NCI-H345 (cell line): ENCODE measurements at regions not wholly inside any gene's neighbourhood (a gene's known extent, or its start where the extent isn't known, plus 50 kb on each side); places are given as distances from the start of the nearest gene placed in this dataset.
A peak's percentile ranks its signal among the peaks of the same experiment; 100 is the strongest.

Experiments
- DNase-seq: peaks from one replicate; lab custom pipeline; 2025; lab: John Stamatoyannopoulos, UW

DNA sequence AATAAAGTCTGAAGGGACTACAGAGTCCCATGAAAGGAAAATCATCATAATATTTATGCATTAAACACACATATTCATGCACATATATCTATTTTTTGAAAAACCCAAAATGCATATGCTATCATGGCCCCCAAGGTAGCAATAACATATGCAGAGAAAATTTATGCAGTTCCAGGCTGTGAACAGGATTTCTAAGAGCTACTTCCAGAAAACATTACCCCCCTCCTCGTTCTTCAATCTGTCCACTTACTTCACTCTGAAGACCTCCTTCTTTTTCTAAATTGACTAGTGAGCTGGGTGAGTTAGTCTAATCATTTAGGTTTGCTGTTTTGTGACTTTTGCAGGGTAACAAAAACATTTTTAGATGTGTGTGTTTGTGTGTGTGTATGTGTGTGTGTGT is 376.4 kb upstream of the ZEB2 start:
- no peak for DNase-seq

DNA sequence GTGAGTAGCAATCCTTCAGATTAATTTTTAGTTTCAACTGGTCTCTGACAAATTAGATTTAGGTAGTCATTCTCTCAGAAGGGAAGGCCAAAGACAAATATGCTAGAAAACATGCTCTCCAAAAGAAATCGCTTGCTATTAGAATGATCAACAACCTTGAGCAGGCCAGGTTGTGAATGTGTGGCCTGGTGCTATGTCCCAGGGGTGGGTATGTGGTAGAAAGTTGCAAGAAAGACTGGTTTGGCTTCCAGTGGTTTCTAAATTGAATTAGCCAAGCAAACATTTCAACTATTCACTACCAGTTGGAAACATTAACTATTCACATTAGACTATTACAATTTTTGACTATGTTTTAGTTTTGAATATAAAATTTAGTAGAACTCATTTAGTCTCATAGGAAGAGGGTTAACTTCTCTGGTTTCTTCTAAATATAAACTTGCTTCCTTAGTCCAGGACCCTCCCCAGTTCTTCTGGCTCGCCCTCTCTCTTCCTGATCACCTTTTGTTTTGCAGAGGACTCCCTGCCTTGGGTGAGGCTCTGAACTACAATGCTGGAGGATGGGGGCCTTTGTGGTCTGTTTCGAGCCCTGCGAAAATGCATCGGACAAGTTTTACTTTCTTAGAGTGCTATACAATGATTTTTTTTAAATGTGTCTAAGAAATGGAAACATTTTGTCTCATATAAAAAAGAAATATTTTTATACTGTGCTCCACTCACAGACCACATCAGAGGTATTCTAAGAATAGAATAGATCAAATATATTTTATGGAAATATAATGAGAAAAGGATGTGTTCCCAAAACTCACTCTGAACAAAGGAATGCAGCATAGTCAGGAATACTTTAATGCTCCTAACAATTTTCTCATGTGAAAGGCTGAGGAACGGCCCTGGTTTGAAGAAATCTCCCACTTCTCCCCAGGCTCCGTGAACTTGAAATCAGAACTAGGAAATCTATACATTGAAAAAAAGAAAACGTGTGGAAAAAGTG is 375.0 kb upstream of the ZEB2 start:
- DNase-seq: no peak

DNA sequence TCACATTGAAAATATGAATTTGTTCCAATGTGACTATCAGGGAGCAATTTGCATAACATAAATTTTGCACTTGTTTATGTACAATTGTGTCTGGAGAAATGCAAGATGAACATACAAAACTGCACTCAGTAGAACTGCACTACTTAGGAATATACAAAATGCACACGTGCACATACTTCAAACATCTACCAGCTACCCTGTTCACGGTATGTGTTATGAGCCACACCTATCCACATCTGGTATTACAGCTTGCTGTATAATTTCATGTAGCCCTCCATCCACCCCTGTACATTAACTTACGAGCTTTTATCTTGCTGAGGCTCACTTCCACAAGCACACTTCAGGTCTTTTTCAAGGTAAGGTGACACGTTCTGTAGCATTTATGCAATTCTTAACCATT is 373.5 kb upstream of the ZEB2 start:
- DNase-seq: no peak

DNA sequence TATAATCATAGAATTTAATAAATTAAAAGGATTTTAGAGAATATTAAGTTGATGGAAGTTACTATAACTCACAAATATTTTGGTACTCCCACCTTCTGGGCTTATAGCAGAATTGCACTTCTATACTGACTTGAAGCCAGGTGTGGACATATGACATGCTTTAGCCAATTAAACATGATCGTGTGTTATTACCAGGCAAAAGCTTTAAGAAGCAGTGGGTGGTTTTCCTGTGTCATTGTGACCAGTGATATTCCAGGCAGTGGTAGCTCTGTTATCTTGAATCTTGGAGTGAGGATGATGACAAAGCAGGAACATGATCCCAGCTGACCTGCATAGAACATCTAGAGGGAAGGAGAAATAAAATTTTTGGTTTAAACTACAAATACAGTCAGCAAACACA is 370.9 kb upstream of the ZEB2 start:
- DNase-seq: peak; percentile 16

DNA sequence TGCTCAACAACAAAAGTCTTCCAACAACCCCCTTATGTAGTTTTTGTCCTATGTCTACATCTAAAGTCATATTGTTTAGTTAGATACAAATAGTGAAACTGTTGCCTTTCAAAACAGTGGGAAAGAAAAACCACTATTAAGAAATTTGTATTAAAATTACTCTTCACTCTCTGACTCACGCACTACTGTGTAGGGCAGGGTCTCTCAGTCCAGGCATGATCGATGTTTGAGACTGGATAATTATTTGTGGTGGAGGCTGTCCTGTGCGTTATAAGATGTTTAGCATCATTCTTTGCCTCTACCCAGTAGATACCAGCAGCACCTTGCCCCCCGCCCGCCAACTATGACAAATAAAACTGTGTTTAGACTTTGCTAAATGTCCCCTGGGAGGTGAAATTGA is 369.4 kb upstream of the ZEB2 start:
- no peak for DNase-seq

DNA sequence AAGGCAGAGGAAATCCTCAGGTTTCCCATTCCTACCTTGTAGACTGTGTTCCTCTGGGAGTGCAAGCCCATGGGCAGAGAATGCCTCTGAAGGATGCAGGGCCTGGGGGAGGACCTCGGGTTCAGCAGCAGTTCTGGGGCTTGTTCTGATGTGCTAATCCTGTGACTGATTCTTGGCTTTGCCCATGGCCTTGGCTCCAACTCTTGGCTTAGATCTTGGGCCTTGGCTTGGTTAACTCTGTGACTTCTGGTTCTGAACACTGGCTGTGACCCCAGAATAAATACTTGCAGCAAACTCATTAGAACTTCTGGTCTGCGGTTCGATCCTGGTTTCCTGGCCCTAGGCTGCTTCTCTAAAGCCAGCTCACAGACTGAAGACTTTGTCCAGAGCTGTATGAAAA is 366.9 kb upstream of the ZEB2 start:
- no peak for DNase-seq

DNA sequence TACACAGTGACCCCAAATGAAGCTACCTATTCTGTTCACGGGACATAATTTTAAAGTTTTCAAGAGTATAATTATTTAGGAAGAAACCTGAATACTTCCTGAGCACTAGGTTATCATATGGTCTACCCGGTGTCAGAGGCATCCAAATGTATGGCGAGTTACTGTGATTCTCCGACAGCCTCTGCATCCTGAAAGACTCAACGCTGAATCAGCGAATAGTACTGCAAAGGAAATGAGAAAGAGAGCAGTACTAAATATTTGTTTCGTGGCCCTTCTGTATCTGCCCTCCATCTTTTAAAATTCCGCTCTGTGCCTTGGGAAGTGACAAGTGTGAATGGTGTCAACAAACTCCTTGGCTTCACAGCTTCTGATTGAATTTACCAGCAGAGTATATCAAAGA is 358.0 kb upstream of the ZEB2 start:
- no peak for DNase-seq

DNA sequence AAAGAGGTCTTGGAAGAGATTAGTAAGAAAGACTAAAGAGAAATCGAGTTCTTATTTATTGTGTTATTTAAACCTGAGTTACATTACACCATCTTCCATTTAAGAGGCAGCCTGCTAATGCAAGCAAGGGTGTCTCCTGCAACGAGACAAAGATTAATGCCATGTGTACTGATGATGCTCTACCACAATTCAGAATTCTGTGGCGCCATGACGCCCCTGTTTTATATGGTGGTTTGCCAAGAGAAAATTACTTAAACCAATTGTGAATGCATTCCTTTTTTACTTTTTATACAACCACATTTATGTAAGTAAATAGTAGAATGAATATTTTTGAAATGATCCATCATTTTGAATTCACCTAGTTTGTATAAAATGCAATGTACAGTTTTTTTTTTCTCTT is 356.1 kb upstream of the ZEB2 start:
- no peak for DNase-seq

DNA sequence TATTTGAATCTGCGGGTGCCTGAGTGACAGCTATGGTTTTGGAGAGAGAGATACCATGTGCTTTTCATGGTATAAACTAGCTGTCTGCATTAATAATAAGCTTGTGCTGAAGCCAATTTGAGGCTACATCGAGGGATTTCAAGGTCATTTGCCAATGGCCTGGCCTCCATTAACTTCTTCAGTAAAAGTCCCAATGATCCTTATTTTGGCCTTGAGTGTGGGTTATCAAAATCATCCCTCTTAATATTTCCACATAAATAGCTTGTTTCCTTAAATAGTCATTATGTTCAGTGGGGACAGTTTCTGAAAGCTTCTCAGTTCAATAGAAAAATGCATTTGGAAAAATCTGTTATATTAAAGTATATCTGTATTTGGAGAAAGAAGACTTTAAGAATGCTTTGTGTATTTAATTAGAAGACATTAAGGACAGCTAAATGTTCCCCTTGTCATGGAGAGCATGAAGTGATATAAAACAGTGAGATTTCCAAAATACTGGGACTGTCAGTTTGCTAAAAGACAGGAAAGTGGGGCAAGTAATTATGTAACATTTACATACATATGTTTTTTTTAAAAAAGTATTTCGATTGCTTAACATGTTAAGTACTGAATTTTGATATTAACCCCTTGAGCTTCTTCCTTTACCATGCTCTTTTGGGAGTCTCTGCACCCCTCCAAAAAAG is 355.5 kb upstream of the ZEB2 start:
- no peak for DNase-seq

DNA sequence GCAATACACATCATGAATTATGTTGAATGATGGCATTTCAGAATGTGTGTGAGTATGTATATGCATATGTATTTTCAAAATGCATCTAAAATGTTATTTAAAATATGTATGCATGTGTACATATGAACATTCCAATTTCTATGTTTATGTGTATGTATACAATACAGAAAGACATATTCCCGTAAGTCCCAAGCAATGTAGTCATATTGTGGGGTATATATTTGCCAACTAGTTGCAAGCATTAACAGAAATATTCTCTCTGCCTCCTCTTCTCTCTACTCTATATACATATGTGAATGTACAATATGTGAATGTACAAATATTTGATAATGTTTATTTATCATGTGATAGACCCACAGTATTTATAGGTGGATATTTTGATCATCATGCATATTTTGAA is 345.8 kb upstream of the ZEB2 start:
- no peak for DNase-seq

DNA sequence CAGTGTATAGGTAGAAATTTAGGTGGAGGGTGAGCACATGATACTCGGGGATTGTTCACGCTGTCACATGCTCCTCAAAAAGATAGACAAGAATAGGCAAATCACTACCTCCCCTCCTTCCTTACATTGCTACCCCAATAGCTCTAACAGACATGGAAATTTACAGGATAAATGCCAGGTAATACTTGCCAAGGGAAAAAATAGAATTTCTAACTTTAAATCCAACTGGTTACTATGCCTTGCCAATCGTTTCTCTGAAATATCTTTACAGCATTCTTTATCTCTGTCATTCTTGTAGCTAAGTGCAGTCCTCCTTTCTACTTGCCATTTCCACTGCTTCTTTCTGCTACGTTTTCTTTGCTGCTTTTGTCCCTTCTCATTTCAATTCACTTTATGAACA is 339.8 kb upstream of the ZEB2 start:
- no peak for DNase-seq

DNA sequence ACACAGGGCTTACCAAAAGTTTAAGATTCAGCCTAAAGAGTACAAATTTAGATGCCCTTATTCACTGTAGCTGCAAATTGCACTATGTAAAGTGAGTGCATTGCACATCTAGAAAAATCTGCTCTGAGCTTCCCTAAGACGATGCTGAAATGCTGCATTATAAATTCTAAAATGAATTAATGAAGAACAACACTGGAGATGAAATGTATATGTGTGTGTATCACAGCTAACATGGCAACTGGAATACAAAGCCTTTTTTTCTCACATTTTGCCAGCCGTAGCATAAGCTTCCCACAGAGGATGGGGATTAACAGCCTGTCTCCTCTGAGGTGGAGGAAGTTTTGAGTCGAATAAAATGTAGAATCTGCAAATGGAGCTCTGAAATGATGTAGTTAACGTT is 338.3 kb upstream of the ZEB2 start:
- no peak for DNase-seq

DNA sequence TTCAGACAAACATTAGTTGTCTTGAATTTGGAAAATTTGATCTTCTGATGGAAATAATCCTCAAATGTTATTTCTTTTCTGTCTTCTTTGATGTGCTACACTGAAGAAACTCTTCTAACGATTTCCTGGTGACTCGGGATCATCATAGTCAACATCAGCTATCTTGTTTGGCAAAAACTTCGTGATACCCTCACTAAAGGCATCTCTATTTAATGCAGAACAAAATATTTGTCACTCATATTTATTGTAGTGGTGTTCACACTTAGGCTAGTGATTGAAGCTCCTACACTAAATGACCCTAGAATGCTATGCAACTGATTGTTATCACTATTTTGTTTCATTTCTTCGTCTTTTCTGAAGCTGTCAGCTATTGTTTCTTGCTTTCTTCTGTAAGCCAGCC is 334.7 kb upstream of the ZEB2 start:
- no peak for DNase-seq

DNA sequence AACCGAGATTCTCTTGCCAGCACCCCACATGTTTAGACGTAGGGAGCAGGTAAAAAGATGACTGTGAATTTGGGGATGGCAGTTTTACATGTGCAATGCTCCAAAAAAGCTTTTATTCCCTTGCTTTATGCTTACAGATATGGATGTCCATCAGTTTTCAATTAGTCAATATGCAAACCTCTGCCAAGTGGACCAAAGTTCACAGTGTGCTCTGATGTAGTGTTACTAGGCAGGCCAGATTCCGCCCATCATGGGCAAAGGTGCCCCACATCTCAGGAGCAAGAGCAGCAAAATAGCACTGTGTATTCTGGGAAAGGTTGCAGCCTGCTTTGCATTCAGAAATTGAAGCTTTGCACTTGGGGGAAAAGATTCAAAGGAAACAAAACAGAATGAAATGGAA is 329.7 kb upstream of the ZEB2 start:
- DNase-seq: no peak

DNA sequence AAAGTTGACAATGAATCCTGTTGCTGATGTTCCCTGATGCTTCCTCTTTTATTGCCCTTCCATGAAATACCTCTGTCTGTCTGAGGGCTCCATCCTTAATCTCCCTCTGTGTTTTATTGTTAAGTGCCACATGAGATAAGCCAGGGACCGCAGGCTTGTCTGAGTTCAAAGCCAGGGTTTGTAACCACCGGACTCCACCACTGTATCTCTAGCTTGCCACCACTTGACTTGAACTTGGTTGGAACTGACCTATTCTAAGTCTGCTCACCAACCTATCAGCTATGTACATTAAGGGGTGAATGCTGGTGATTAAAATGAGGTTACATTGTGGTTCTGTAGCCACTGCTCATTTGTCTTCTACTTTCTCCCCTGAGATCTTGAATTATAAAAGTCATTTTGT is 328.5 kb upstream of the ZEB2 start:
- DNase-seq: no peak

DNA sequence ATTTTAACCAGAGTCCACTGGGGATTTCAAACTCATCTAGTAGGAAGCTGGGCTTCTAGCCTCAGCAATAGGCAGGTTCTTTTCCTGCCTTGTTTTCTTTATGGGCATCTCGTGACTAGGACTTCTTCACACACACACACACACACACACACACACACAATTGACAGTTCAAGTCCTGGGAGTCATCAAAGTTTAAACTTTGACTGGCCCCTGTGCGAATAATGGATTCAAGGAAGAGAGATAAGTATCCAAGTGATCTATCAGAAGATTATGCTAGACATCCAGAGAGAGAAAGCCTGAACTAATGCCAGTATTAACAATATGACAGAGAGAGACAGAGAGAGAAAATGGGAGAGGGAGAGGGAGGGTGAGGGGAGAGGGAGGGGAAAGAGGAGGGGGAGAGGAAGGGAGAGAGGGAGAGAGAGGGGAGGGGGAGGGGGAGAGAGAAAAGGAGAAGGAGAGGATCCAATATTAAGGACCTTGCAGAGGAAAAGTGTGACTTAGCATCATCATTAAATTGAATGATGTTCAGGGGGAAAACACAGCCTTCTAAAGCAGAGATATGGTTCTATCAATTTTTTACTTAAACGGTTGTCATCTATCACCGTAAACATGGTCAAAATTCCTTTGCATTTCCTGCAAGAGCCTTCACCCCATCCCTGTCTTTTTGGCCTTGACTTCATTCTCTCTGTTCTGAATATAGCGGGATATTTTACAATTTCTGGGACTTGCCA is 327.6 kb upstream of the ZEB2 start:
- no peak for DNase-seq

DNA sequence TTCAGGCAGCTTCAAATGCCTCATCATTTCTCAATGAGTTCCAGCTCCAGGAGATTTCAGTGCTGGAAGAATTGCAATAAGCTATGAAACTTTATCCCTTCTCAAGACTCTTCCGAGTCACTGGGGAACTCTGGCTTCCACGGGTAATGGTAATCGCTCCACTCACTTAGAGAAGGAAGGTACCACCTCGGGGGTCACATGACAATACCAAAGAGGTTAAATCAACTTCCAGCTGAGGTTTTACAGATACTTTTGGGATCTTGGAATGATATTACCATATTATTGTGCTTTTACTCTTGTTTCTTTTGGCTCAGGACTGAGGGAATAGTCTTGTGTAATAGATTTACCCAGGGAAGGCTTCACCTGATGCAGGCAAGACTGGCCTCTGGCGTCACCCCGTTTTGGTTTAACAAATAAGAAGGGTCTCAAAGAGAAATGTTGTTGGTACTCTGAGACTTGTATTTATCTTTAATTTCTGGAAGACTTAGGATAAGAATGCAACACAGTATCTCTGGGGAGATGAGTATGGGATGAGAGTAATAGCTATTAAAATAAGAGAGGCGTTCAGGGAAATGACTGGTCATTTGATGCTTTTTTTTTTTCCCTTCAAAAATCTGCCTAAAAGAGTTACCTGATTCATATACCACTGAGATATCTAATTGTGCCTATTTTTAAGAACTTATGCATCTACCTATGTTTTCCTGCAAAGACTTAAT is 316.9 kb upstream of the ZEB2 start:
- DNase-seq: no peak

DNA sequence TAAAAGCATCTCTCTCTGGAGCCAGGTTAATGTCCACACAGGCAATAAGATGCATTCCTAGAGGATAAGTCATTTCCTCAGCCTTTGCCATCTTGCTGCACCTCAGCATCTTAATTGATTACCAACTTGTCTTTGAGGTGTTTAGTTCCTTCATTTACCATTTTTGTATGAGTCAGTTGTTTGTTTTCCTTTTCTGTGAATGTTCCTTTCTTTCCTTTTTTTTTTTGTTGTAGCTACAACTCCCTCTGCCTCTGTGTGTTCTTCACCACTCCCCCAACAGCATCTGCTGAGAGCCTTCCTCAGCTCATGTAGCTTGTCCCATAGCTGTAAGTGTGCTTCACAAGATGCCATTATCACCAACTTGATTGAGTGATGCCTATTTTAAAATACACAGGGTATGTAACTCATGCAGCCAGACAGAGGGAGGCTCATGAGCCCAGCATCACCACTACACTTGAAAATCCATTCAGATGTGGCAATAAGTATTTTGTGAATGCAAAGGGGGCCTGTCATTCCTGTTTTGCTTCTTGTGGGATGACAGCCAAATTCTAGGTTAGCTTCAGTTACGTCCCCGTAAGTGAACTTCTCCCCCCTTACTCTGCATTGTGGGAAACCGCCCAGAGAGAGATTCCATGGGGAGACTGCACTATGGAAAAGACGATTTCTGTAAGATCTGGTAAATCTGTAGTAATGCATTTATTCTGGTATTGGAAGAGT is 315.9 kb upstream of the ZEB2 start:
- peak; percentile 36 for DNase-seq

DNA sequence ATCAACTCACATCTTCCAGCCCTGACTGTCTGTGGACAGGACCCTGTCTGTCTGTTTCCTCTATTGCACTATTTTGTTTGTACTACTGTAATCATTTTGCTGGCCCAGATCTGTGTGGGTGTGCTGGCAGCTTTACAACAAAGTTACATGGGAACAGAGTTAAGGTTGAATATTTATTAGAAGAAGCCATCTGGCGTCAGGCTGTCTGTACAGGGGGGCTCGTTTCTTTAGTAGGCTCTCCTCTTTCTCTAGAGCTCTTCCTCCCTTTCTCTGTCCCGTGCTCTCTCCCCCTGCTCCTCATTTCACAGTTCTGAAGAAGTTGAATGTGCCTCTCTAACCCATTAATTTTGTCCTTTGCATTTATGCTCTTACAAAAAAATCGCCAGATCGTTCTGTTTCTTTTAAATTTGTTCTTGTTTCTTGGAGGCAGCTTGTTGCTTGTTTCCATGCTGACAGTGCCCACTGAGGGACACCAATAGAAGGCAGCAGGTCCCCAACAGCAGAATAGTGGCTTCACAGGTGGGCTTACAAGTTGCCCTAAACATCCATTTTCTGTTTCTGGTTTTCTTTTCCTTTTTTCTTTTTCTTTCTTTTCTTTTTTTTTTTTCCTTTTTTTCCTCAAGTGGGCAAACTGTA is 315.2 kb upstream of the ZEB2 start:
- DNase-seq: no peak

DNA sequence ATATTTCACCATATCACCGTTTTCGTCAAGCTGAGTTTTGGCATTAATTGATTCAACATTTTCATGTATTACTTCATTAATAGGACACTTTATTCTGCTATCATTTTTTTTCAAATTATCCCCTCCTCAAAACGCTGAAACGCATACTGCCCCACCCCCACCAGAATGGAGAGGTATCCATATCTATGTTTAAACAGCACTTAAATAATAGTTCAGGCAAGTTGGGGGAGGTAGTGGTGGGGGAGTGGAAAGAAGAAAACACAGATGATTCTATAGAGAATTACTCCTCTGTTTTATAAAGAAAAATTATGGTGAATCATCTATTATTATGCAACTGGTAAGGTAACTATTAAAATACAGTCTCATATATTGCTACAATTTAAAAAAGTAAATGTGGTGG is 314.4 kb upstream of the ZEB2 start:
- DNase-seq: no peak

DNA sequence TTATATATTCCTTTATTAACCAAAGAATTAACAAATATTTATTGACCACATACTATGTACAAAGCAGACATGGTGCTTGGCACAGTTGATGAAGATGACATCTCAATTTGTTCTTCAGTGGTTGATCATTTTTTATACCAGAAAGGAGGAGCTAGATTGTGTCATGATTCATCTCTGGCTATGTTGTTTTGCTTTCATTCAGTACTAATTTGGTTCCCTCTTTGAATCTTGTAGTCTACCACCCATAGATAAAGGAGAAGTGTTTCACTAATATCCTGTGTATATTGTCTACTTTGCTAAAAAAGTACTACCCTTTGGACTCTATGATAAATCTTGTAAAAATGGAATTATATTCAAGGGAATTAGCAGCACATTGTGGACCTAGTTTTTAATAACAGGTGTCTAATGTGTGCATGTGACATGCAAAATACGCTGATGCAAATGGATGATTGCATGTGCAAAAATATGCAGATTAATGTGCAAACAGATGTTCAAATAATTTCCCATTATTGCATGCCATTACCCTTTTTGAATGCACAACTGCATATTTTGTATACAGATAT is 313.2 kb upstream of the ZEB2 start:
- no peak for DNase-seq
